Pancreas (tissue), 10 donors: ENCODE measurements at regions not wholly inside any gene's neighbourhood (a gene's known extent, or its start where the extent isn't known, plus 50 kb on each side); places are given as distances from the start of the nearest gene placed in this dataset.

Experiments used
- ATAC-seq, 4 donors: fragments of 200-7000 bp; cut with Tn5 transposase; one replicate each; pipeline versions ENCODE4 v1.8.0 to v1.9.1; 2020; ENCODE audit warnings: mild to moderate bottlenecking in 4 of 4, moderate library complexity in 4 of 4
- DNase-seq, 6 donors: peaks; one replicate each; pipeline ENCODE4 v3.0.0-alpha.2; 2020
- FAIRE-seq: peaks from 2 replicates; lab custom pipeline; 2012; peaks lifted over from hg19 to GRCh38; lab: Jason Lieb, UNC
- H3K27ac ChIP-seq, 4 donors: fragments of 200-600 bp; sonication (generic); 1 replicate in 3 of 4; 2 replicates in 1 of 4; pipeline versions ENCODE4 v1.5.0 to v1.8.0; 2020
- H3K27me3 ChIP-seq, 4 donors: fragments of 200-600 bp; one replicate each; pipeline ENCODE4 v1.8.0; 2021
- H3K36me3 ChIP-seq, 3 donors: fragments of 200-600 bp; sonication (generic) in 1 of 3; one replicate each; pipeline versions ENCODE4 v1.5.0 to v1.8.0; 2020 to 2021
- H3K4me1 ChIP-seq, 3 donors: fragments of 200-600 bp; one replicate each; pipeline ENCODE4 v1.8.0; 2021
- H3K4me3 ChIP-seq, 4 donors: fragments of 200-600 bp; sonication (generic) in 2 of 4; one replicate each; pipeline versions ENCODE4 v1.5.0 to v1.8.0; 2020 to 2021
- H3K9me3 ChIP-seq, 4 donors: fragments of 200-600 bp; one replicate each; pipeline ENCODE4 v1.8.0; 2021
- CTCF ChIP-seq, 4 donors: fragments of 200-600 bp; sonication (generic) in 3 of 4; IDR thresholded peaks; one replicate each; pipeline versions ENCODE4 v1.5.0 to v1.8.0; 2021; ENCODE audit warnings: antibody characterized with exemption in 4 of 4
- WGBS, 2 donors: extraction: QIAGEN DNeasy Blood & Tissue Kit; methylation state at CpG; one replicate each; pipeline ENCODE4 v1.1.7; 2013; 5-methylcytosine and 5-hydroxymethylcytosine counted together
- intact Hi-C, 3 donors: fragments of 100-400 bp; cut with DNase I; formaldehyde crosslinking; loops; one replicate each; pipeline versions ENCODE4 v1.11.1 to v1.14.2; 2022
- donor health status: healthy with polysubstance abuse.
- donor health status: DM: no; HTN: no; CAD: no; lungs with moderate emphysema.
- donor health status: DM: no; HTN: no; CAD: no.
- donor health status: control.
- donor health status: control.
- donor health status: Bipolar disorder and iron deficiency.
- donor health status: DM: yes; HTN: yes; CAD: no.
- donor health status: DM: no; HTN: no; CAD: no.
- donor health status: DM: no; HTN: no; CAD: no.
- donor health status: DM: yes; HTN: yes; CAD: no.

DNA sequence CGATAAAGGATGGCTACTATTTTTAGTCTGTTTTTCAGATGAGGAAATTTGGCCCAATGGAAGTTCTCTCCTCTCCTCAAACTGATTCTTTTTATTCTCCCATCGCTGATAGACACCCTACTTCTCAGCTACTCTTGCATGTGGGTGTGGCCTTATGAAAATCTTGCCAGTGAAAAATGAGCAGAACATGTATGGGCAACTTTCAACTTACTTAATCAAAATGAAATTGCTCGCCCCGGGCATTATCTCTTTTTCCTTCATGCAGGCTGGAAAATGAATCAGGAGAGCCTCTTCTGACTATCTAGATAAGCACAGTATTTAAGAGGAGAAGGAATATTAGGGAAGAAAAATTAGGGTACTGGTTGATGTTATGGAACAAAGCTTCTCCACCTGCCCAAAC lies 2354.7 kb upstream of the RAG2 start:
- Histone ChIP-seq H3K27me3 (no peaks in the 10 kb centered on the region), H3K4me3 (no peak overlapping the region), H3K36me3 (no peaks in the 10 kb centered on the region), H3K27ac (no peak overlapping the region), H3K4me1 (no peaks in the 10 kb centered on the region), H3K9me3 (no peaks in the 10 kb centered on the region)
- FAIRE-seq (no peak), DNase-seq (no peak), ATAC-seq (no peak)
- intact Hi-C loops: no loop called here
- 66 to 69% methylated on average over 4 of the region's 4 CpGs for WGBS, 2 donors
- TF ChIP-seq CTCF (IDR thresholded peaks at IDR 0.05): no peak

GRCh38 chr11:38950867-38951266 lies 2352.8 kb upstream of the RAG2 start:
- intact Hi-C loops: no loop called here
- 63 to 71% methylated on average over 1 of the region's 1 CpG for WGBS, 2 donors

GRCh38 chr11:38948392-38948791 lies 2350.4 kb upstream of the RAG2 start:
- 47 to 62% methylated on average over 1 of the region's 1 CpG for WGBS, 2 donors
- Histone ChIP-seq H3K9me3 (no peaks in the 10 kb centered on the region), H3K27ac (no peak overlapping the region), H3K36me3 (no peaks in the 10 kb centered on the region), H3K4me1 (no peaks in the 10 kb centered on the region), H3K4me3 (no peak overlapping the region), H3K27me3 (no peaks in the 10 kb centered on the region)
- no peak for DNase-seq
- intact Hi-C loops: no loop called here
- no peak for FAIRE-seq
- no peak for TF ChIP-seq CTCF (IDR thresholded peaks at IDR 0.05)
- no peak for ATAC-seq

More at GRCh38 chr11:38950867-38951266, 2352.8 kb upstream of the RAG2 start:
- Histone ChIP-seq H3K27ac (no peak overlapping the region), H3K27me3 (no peaks in the 10 kb centered on the region), H3K36me3 (no peaks in the 10 kb centered on the region), H3K9me3 (no peaks in the 10 kb centered on the region), H3K4me3 (no peak overlapping the region), H3K4me1 (no peaks in the 10 kb centered on the region)
- no peak for DNase-seq
- no peak for FAIRE-seq
- no peak for ATAC-seq
- no peak for TF ChIP-seq CTCF (IDR thresholded peaks at IDR 0.05)

GRCh38 chr11:38937709-38938108 lies 2339.7 kb upstream of the RAG2 start:
- no peak overlapping the region for H3K27ac ChIP-seq
- no peaks in the 10 kb centered on the region for H3K36me3 ChIP-seq
- FAIRE-seq: no peak
- WGBS, 2 donors: 47 to 53% methylated on average over 2 of the region's 2 CpGs
- intact Hi-C loops: no loop called here
- DNase-seq: no peak
- no peak for TF ChIP-seq CTCF (IDR thresholded peaks at IDR 0.05)
- no peak overlapping the region for H3K4me3 ChIP-seq
- no peak for ATAC-seq
- H3K27me3 ChIP-seq: no peaks in the 10 kb centered on the region
- no peaks in the 10 kb centered on the region for H3K4me1 ChIP-seq
- no peaks in the 10 kb centered on the region for H3K9me3 ChIP-seq

GRCh38 chr11:38935941-38936340 lies 2337.9 kb upstream of the RAG2 start:
- DNase-seq (no peak), ATAC-seq (no peak), FAIRE-seq (no peak)
- H3K27ac ChIP-seq: no peak overlapping the region
- no peaks in the 10 kb centered on the region for H3K4me1 ChIP-seq
- intact Hi-C loops: no loop called here
- no peak for TF ChIP-seq CTCF (IDR thresholded peaks at IDR 0.05)
- no peaks in the 10 kb centered on the region for H3K36me3 ChIP-seq
- no peaks in the 10 kb centered on the region for H3K27me3 ChIP-seq
- H3K4me3 ChIP-seq: no peak overlapping the region
- no peaks in the 10 kb centered on the region for H3K9me3 ChIP-seq
